Smooth muscle cell (in vitro differentiated cells): ENCODE measurements at regions not wholly inside any gene's neighbourhood (a gene's known extent, or its start where the extent isn't known, plus 50 kb on each side); places are given as distances from the start of the nearest gene placed in this dataset.
"Not testable (repeated sequence)": the region's sequence is repeated elsewhere in the genome, so short reads cannot be mapped to it uniquely, and the experiment has no call there.

Source experiments
- DNase-seq: peaks from one replicate; lab custom pipeline; 2025; ENCODE audit not compliant: unreplicated experiment; lab: John Stamatoyannopoulos, UW
- H2AFZ ChIP-seq: fragments of 200-600 bp; sonication (generic); 2 replicates; pipeline ENCODE4 v1.6.0; 2016; ENCODE audit warnings: antibody characterized with exemption, low read depth, mild to moderate bottlenecking
- H3F3A ChIP-seq: fragments of 200-600 bp; sonication (generic); 2 replicates; pipeline ENCODE4 v1.6.0; 2017; ENCODE audit warnings: antibody characterized with exemption, low read depth
- H3K27ac ChIP-seq: fragments of 200-600 bp; sonication (generic); 2 replicates; pipeline ENCODE4 v1.5.1; 2016; ENCODE audit warnings: low read depth, mild to moderate bottlenecking
- H3K27me3 ChIP-seq: fragments of 200-600 bp; sonication (generic); 2 replicates; pipeline ENCODE4 v1.6.1; 2016; ENCODE audit warnings: low read depth, mild to moderate bottlenecking
- H3K36me3 ChIP-seq: fragments of 200-600 bp; sonication (generic); 2 replicates; pipeline ENCODE4 v1.5.1; 2016; ENCODE audit warnings: low read depth
- H3K4me1 ChIP-seq: fragments of 200-600 bp; sonication (generic); 2 replicates; pipeline ENCODE4 v1.5.1; 2016; ENCODE audit warnings: low read depth
- H3K4me2 ChIP-seq: fragments of 200-600 bp; sonication (generic); 2 replicates; pipeline ENCODE4 v1.6.0; 2016; ENCODE audit warnings: mild to moderate bottlenecking
- H3K4me3 ChIP-seq: fragments of 200-600 bp; sonication (generic); 2 replicates; pipeline ENCODE4 v1.5.1; 2016; ENCODE audit warnings: mild to moderate bottlenecking
- H3K79me2 ChIP-seq: fragments of 200-600 bp; sonication (generic); 2 replicates; pipeline ENCODE4 v1.6.0; 2016; ENCODE audit warnings: low read depth, mild to moderate bottlenecking
- H3K9ac ChIP-seq: fragments of 200-600 bp; sonication (generic); 2 replicates; pipeline ENCODE4 v1.6.0; 2016; ENCODE audit warnings: low read depth
- H3K9me3 ChIP-seq: fragments of 200-600 bp; sonication (generic); replicated peaks from 2 replicates; pipeline ENCODE4 v1.5.1; 2016; ENCODE audit warnings: low read depth
- H4K20me1 ChIP-seq: fragments of 200-600 bp; sonication (generic); 2 replicates; pipeline ENCODE4 v1.6.0; 2016; ENCODE audit warnings: low read depth
- WGBS: methylation state at CpG from one replicate; pipeline ENCODE4 v1.1.7; 2016; ENCODE audit warnings: low lambda C conversion rate; 5-methylcytosine and 5-hydroxymethylcytosine counted together
- TF ChIP-seq, protein P1 (sequence below): fragments of 200-600 bp; sonication (generic); IDR thresholded peaks from 2 replicates; pipeline ENCODE4 v1.5.1; 2017; ENCODE audit warnings: borderline replicate concordance, mild to moderate bottlenecking, antibody characterized with exemption; ENCODE audit not compliant: insufficient read depth, poor library complexity, severe bottlenecking

DNA sequence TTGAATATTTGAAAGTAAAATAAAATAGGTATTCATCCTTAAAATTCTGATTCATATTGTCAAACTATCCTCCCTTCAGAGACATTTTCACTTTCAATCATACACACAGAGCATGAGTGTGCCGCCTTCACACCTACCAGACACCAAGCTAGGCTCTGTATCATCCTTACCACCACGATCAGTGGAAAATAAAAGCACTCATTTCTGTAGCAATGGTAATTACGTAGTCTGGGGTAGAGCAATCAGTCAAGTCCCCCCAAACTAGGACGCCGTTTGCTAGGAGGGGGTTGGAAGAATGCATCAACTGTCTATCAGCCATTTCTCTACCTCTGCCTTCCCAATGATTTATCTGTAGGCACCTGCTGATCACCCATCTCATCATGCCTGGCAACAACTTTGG lies 84.6 kb upstream of the GRIN2A start:
- no peaks in the 10 kb centered on the region for H4K20me1 ChIP-seq
- 91% methylated on average over 5 of the region's 5 CpGs for WGBS
- no peaks in the 10 kb centered on the region for H3K79me2 ChIP-seq
- no peak overlapping the region for H3K9ac ChIP-seq
- no peaks in the 10 kb centered on the region for H3K4me1 ChIP-seq
- no peak overlapping the region for H3K27ac ChIP-seq
- H3F3A ChIP-seq = no peaks in the 10 kb centered on the region
- H3K9me3 ChIP-seq = no peaks in the 10 kb centered on the region
- no peak overlapping the region for H2AFZ ChIP-seq
- H3K4me2 ChIP-seq = no peak overlapping the region
- DNase-seq = no peak
- H3K27me3 ChIP-seq = no peaks in the 10 kb centered on the region
- no peak overlapping the region for H3K4me3 ChIP-seq
- no peaks in the 10 kb centered on the region for H3K36me3 ChIP-seq
- TF ChIP-seq, protein P1, sequence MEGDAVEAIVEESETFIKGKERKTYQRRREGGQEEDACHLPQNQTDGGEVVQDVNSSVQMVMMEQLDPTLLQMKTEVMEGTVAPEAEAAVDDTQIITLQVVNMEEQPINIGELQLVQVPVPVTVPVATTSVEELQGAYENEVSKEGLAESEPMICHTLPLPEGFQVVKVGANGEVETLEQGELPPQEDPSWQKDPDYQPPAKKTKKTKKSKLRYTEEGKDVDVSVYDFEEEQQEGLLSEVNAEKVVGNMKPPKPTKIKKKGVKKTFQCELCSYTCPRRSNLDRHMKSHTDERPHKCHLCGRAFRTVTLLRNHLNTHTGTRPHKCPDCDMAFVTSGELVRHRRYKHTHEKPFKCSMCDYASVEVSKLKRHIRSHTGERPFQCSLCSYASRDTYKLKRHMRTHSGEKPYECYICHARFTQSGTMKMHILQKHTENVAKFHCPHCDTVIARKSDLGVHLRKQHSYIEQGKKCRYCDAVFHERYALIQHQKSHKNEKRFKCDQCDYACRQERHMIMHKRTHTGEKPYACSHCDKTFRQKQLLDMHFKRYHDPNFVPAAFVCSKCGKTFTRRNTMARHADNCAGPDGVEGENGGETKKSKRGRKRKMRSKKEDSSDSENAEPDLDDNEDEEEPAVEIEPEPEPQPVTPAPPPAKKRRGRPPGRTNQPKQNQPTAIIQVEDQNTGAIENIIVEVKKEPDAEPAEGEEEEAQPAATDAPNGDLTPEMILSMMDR = no peak

DNA sequence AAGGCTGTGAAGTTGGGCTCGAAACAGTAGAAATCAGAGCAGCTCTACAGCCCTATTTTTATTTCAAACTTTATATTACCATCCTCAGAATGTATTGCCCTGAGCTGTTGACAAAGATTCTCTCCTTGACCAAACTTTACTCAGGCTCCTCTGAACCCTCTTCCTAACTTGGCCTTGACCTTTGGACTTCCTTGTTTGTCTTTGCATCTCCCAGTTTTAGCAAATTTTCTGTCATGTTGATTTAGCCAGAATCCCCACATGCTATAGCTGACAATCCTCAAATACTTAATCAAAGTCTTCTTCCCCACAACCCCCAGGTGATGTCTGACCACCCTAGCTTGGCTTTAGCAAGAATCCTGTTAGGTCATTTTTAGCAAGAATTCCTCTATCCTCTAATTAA lies 87.4 kb upstream of the GRIN2A start:
- H4K20me1 ChIP-seq = no peaks in the 10 kb centered on the region
- H3K27me3 ChIP-seq = no peaks in the 10 kb centered on the region
- TF ChIP-seq, protein P1 = no peak
- WGBS = 100% methylated on average over 1 of the region's 1 CpG
- no peaks in the 10 kb centered on the region for H3F3A ChIP-seq
- no peak overlapping the region for H3K4me3 ChIP-seq
- H3K9ac ChIP-seq = no peak overlapping the region
- no peak overlapping the region for H2AFZ ChIP-seq
- H3K9me3 ChIP-seq = no peaks in the 10 kb centered on the region
- DNase-seq = no peak
- H3K36me3 ChIP-seq = no peaks in the 10 kb centered on the region
- H3K27ac ChIP-seq = no peak overlapping the region
- H3K4me2 ChIP-seq = no peak overlapping the region
- no peaks in the 10 kb centered on the region for H3K79me2 ChIP-seq
- no peaks in the 10 kb centered on the region for H3K4me1 ChIP-seq

DNA sequence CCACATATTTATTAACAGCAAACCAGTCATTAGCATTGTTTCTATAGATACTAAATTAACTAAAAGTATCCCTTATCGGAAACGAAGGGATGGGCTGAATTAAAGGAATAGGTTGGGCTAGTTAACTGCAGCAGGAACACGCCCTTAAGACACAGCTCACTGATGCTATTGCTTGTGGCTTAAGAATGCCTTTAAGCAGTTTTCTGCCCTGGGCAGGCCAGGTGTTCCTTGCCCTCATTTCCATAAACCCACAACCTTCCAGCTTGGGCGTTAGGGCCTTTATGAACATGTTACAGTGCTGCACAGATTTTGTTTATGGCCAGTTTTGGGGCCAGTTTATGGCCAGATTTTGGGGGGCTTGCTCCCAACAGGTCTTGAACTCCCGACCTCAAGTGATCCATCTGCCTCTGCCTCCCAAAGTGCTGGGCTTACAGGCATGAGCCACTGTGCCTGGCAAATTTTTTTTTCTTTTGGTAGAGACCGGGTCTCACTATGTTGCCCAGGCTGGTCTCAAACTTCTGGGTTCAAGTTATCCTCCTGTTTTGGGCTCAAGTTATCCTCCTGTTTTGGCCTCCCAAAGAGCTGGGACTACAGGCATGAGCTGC lies 90.1 kb upstream of the GRIN2A start:
- H3K27me3 ChIP-seq, H3K36me3 ChIP-seq, DNase-seq, H2AFZ ChIP-seq, H3K79me2 ChIP-seq, H3K4me2 ChIP-seq, H3K4me1 ChIP-seq, H3F3A ChIP-seq, H3K9ac ChIP-seq, H3K27ac ChIP-seq, H3K9me3 ChIP-seq, H3K4me3 ChIP-seq, H4K20me1 ChIP-seq: not testable (repeated sequence)
- 93% methylated on average over 6 of the region's 6 CpGs for WGBS

DNA sequence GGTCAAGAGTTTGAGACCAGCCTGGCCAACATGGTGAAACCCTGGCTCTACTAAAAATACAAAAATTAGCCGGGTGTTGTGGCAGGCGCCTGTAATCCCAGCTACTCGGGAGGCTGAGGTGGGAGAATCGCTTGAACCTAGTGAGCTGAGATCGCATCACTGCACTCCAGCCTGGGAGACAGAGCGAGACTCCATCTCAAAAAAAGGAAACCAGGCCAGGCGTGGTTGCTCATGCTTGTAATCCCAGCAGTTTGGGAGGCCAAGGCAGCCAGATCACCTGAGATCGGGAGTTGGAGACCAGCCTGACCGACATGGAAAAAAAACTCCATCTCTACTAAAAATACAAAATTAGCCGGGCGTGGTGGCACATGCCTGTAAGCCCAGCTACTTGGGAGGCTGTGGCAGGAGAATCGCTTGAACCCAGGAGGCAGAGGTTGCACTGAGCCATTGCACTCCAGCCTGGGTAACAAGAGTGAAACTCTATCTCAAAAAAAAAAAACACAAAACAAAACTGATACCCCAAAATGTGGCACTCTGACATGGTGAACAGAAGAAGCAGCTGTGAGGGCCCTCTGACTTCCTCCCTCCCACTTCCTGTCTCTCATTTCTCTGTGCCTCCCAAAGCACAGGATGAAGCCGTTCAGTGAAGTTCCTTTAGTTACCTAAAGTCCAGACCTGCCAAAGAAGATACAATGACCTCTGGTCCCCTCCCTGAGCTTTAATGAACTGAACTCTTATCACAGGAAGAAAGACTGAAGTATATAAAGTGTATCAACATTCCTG lies 93.2 kb upstream of the GRIN2A start:
- H3K27ac ChIP-seq = not testable (repeated sequence)

More for the DNA sequence above, 93.2 kb upstream of the GRIN2A start:
- H3K4me2 ChIP-seq, H3K4me3 ChIP-seq, H3F3A ChIP-seq, H3K27me3 ChIP-seq, H3K9ac ChIP-seq, H2AFZ ChIP-seq, H3K4me1 ChIP-seq, DNase-seq, H4K20me1 ChIP-seq, H3K9me3 ChIP-seq, H3K79me2 ChIP-seq, H3K36me3 ChIP-seq: not testable (repeated sequence)
- 95% methylated on average over 13 of the region's 13 CpGs for WGBS
